GM13977 (cell line): ENCODE measurements at regions not wholly inside any gene's neighbourhood (a gene's known extent, or its start where the extent isn't known, plus 50 kb on each side); places are given as distances from the start of the nearest gene placed in this dataset.
"Not testable (repeated sequence)": the region's sequence is repeated elsewhere in the genome, so short reads cannot be mapped to it uniquely, and the experiment has no call there.

ENCODE experiments used
- DNase-seq: peaks from one replicate; pipeline ENCODE4 v3.0.0; 2012; ENCODE audit warnings: low spot score
- CTCF ChIP-seq: IDR thresholded peaks from 2 replicates; pipeline ENCODE4 v1.5.1; 2012; ENCODE audit warnings: mild to moderate bottlenecking, control low read depth; ENCODE audit not compliant: insufficient read depth; ENCODE audit errors: extremely low read depth, missing control alignments
- in situ Hi-C: fragments of 300-500 bp; cut with MboI; formaldehyde crosslinking; loops from one replicate; pipeline ENCODE4 v1.12.0; 2022; ENCODE audit warnings: low sequenced_read_pairs, low pct_unique_long_range_greater_than_20kb, mixed read lengths, inconsistent platforms; ENCODE audit not compliant: unreplicated experiment

GRCh38 chr2:64277101-64277849 lies 133.1 kb upstream of the PELI1 start:
- DNase-seq: no peak
- TF ChIP-seq CTCF: no peak
- in situ Hi-C loops: no loop called here

- in situ Hi-C loops: not testable (repeated sequence)
These were observed 136.6 kb upstream of the PELI1 start for GRCh38 chr2:64280812-64281211.

GRCh38 chr2:64283006-64283570 lies 138.9 kb upstream of the PELI1 start:
- in situ Hi-C loops: no loop called here
- DNase-seq: no peak
- no peak for TF ChIP-seq CTCF

More at GRCh38 chr2:64280812-64281211, 136.6 kb upstream of the PELI1 start:
- DNase-seq: not testable (repeated sequence)

GRCh38 chr2:64283641-64284361 lies 139.6 kb upstream of the PELI1 start:
- in situ Hi-C loops: no loop called here
- TF ChIP-seq CTCF: no peak
- DNase-seq: peak; percentile 66

GRCh38 chr2:64284751-64285150 lies 140.5 kb upstream of the PELI1 start:
- no peak for TF ChIP-seq CTCF
- in situ Hi-C loops: no loop called here
- no peak for DNase-seq

GRCh38 chr2:64287202-64287740 lies 143.1 kb upstream of the PELI1 start:
- in situ Hi-C loops: no loop called here
- no peak for TF ChIP-seq CTCF

More at GRCh38 chr2:64287202-64287740, 143.1 kb upstream of the PELI1 start:
- DNase-seq: no peak
